PC-9 (cell line): ENCODE measurements at regions not wholly inside any gene's neighbourhood (a gene's known extent, or its start where the extent isn't known, plus 50 kb on each side); places are given as distances from the start of the nearest gene placed in this dataset.

Source experiments
- BruUV-seq: library from RNA; stranded (reverse); fragments of 400-500 nt; replicated peaks from 2 replicates; lab custom pipeline; 2021; lab: Mats Ljungman, UMichigan
- CTCF ChIA-PET: fragments of 300-600 bp; sonication (Branson Sonifier 250); formaldehyde crosslinking; loops from one replicate; lab custom pipeline; 2022; ENCODE audit warnings: antibody characterized with exemption; lab: Charles Lee
- POLR2A ChIA-PET: fragments of 300-600 bp; sonication (Branson Sonifier 250); formaldehyde crosslinking; loops from one replicate; lab custom pipeline; 2022; ENCODE audit warnings: antibody characterized with exemption; ENCODE audit not compliant: unreplicated experiment; lab: Charles Lee
- DNase-seq, 2 experiments: peaks; one replicate each; pipeline versions ENCODE4 v3.0.0 to v3.0.0-alpha.2; 2015 to 2022; ENCODE audit warnings: mixed read lengths in 1 of 2
- H2AFZ ChIP-seq: fragments of 200-600 bp; sonication (generic); 2 replicates; pipeline ENCODE4 v1.8.1; 2017; ENCODE audit warnings: antibody characterized with exemption
- H3F3A ChIP-seq: fragments of 200-600 bp; sonication (generic); 2 replicates; pipeline ENCODE4 v1.8.1; 2017; ENCODE audit warnings: antibody characterized with exemption, mild to moderate bottlenecking, low read depth; ENCODE audit not compliant: insufficient read depth
- H3K27ac ChIP-seq: fragments of 200-600 bp; sonication (generic); 2 replicates; pipeline ENCODE4 v1.6.1; 2016; ENCODE audit warnings: mixed run types
- H3K27me3 ChIP-seq: fragments of 200-600 bp; sonication (generic); 2 replicates; pipeline ENCODE4 v1.6.1; 2016; ENCODE audit warnings: low read depth, mixed run types; ENCODE audit not compliant: insufficient read depth
- H3K36me3 ChIP-seq: fragments of 200-600 bp; sonication (generic); 2 replicates; pipeline ENCODE4 v1.6.1; 2016; ENCODE audit warnings: low read depth, mixed run types
- H3K4me1 ChIP-seq: fragments of 200-600 bp; sonication (generic); replicated peaks from 2 replicates; pipeline ENCODE4 v1.6.1; 2016; ENCODE audit warnings: mixed run types; ENCODE audit not compliant: insufficient read depth
- H3K4me2 ChIP-seq: fragments of 200-600 bp; sonication (generic); 2 replicates; pipeline ENCODE4 v1.6.1; 2017; ENCODE audit warnings: mixed run types
- H3K4me3 ChIP-seq: fragments of 200-600 bp; sonication (generic); 2 replicates; pipeline ENCODE4 v1.6.1; 2016; ENCODE audit warnings: mixed run types
- H3K79me2 ChIP-seq: fragments of 200-600 bp; sonication (generic); 2 replicates; pipeline ENCODE4 v1.6.1; 2017; ENCODE audit warnings: low read depth, mixed run types
- H3K9me2 ChIP-seq: fragments of 200-600 bp; sonication (generic); 2 replicates; pipeline ENCODE4 v1.8.1; 2017; ENCODE audit warnings: mild to moderate bottlenecking; ENCODE audit not compliant: insufficient read depth
- H3K9me3 ChIP-seq: fragments of 200-600 bp; sonication (generic); 2 replicates; pipeline ENCODE4 v1.8.1; 2016; ENCODE audit warnings: low read depth; ENCODE audit not compliant: insufficient read depth
- H4K20me1 ChIP-seq: fragments of 200-600 bp; sonication (generic); 2 replicates; pipeline ENCODE4 v1.8.1; 2017; ENCODE audit not compliant: insufficient read depth
- EZH2 ChIP-seq: fragments of 200-600 bp; sonication (generic); IDR thresholded peaks from 2 replicates; pipeline ENCODE4 v1.8.0; 2017; ENCODE audit warnings: antibody characterized with exemption, low read depth
- intact Hi-C: fragments of 100-400 bp; cut with micrococcal nuclease; formaldehyde crosslinking; loops from one replicate; pipeline ENCODE4 v1.10.0; 2022; ENCODE audit not compliant: unreplicated experiment
- TF ChIP-seq, protein P1 (sequence below): fragments of 200-600 bp; sonication (generic); conservative IDR thresholded peaks from 2 replicates; pipeline ENCODE4 v1.6.1; 2017; ENCODE audit warnings: mixed run types, antibody characterized with exemption, mild to moderate bottlenecking, moderate library complexity

DNA sequence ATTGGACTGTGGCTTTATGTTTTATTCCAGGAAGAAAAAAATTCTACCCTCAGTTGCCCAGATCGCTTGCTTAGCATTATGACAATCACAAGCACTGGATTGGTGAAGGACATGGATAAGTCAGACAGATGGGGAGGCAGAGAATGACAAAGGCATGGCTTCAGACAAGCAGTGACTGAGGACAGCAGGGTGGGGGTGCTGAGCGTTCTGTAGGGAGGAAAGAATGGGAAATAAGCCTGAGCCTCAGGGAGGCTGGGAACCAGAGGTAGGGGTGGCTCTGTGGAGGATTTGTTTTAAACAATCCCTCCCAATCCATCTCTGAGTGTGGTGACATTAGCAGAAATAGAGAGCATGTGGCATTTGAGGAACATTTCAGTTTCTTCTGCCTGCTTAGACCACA lies 896.9 kb downstream of the CCSER2 start:
- intact Hi-C loops: no loop called here
- no peak overlapping the region for H3K4me2 ChIP-seq
- H3K27ac ChIP-seq: no peak overlapping the region
- no peaks in the 10 kb centered on the region for H3F3A ChIP-seq
- CTCF ChIA-PET: no interaction called here
- no peaks in the 10 kb centered on the region for H3K9me2 ChIP-seq
- no peak for TF ChIP-seq EZH2
- TF ChIP-seq, protein P1, sequence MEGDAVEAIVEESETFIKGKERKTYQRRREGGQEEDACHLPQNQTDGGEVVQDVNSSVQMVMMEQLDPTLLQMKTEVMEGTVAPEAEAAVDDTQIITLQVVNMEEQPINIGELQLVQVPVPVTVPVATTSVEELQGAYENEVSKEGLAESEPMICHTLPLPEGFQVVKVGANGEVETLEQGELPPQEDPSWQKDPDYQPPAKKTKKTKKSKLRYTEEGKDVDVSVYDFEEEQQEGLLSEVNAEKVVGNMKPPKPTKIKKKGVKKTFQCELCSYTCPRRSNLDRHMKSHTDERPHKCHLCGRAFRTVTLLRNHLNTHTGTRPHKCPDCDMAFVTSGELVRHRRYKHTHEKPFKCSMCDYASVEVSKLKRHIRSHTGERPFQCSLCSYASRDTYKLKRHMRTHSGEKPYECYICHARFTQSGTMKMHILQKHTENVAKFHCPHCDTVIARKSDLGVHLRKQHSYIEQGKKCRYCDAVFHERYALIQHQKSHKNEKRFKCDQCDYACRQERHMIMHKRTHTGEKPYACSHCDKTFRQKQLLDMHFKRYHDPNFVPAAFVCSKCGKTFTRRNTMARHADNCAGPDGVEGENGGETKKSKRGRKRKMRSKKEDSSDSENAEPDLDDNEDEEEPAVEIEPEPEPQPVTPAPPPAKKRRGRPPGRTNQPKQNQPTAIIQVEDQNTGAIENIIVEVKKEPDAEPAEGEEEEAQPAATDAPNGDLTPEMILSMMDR: no peak
- no peak overlapping the region for H2AFZ ChIP-seq
- H4K20me1 ChIP-seq: no peaks in the 10 kb centered on the region
- H3K79me2 ChIP-seq: no peaks in the 10 kb centered on the region
- BruUV-seq: no TSS peak
- no peaks in the 10 kb centered on the region for H3K27me3 ChIP-seq
- H3K9me3 ChIP-seq: no peaks in the 10 kb centered on the region
- POLR2A ChIA-PET: no interaction called here
- DNase-seq: no peak
- H3K4me1 ChIP-seq: no peaks in the 10 kb centered on the region
- no peak overlapping the region for H3K4me3 ChIP-seq
- no peaks in the 10 kb centered on the region for H3K36me3 ChIP-seq

DNA sequence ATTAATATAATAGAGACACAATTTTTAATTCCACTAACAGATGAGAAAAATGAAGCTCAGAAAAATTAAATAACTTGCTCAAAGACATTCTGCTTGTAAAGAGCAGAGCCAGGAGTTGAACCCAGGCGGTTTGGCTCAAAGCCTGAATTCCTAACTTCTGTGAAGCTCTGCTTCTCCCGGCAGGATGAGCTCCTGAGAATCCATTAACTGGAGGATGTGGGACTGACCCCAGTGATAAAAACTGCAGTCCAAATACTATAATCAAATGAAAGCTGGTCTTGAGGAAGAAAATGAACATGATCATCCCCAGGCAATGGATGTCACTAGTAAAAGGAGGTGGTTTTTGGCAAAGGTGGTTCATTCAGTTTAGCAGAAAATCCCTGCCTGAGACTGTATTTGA lies 898.2 kb downstream of the CCSER2 start:
- Histone ChIP-seq H3K36me3 (no peaks in the 10 kb centered on the region), H3K4me2 (no peak overlapping the region), H3K4me3 (no peak overlapping the region), H3F3A (no peaks in the 10 kb centered on the region), H3K27me3 (no peaks in the 10 kb centered on the region), H2AFZ (no peak overlapping the region), H3K4me1 (no peaks in the 10 kb centered on the region), H3K9me3 (no peaks in the 10 kb centered on the region), H3K79me2 (no peaks in the 10 kb centered on the region), H3K9me2 (no peaks in the 10 kb centered on the region), H3K27ac (no peak overlapping the region), H4K20me1 (no peaks in the 10 kb centered on the region)
- intact Hi-C loops: no loop called here
- DNase-seq: no peak
- POLR2A ChIA-PET: no interaction called here
- no peak for TF ChIP-seq EZH2
- TF ChIP-seq, protein P1: no peak
- CTCF ChIA-PET: no interaction called here
- BruUV-seq: no TSS peak

DNA sequence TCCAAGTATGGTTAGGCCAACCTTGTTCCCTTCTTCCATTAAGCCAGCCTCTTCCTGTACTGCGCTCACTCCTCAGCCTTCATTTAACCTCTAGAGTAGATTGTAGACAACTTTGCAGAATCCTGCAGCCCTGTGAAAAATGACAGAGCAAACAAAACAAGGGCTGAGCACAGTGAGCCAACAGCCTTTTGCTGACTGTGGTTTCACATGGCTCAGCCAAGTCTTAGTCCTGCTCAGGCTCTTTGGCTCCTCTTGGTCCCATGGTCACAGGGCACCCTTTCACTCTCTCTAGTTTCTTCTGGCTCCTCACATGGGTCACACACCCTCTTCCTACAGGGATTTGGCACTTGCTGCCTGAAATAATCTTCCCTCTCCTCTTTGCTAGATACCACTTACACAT lies 900.3 kb downstream of the CCSER2 start:
- Histone ChIP-seq H3K4me3 (no peak overlapping the region), H3K9me2 (no peaks in the 10 kb centered on the region), H3K9me3 (no peaks in the 10 kb centered on the region), H3K79me2 (no peaks in the 10 kb centered on the region), H4K20me1 (no peaks in the 10 kb centered on the region), H3K36me3 (no peaks in the 10 kb centered on the region), H3K27ac (no peak overlapping the region), H3K4me1 (no peaks in the 10 kb centered on the region), H3K27me3 (no peaks in the 10 kb centered on the region), H3F3A (no peaks in the 10 kb centered on the region), H3K4me2 (no peak overlapping the region), H2AFZ (no peak overlapping the region)
- TF ChIP-seq, protein P1: no peak
- no peak for TF ChIP-seq EZH2
- ChIA-PET CTCF (no interaction called here), POLR2A (no interaction called here)
- intact Hi-C loops: no loop called here
- no TSS peak for BruUV-seq
- no peak for DNase-seq
